GM12891 (cell line): ENCODE measurements at regions not wholly inside any gene's neighbourhood (a gene's known extent, or its start where the extent isn't known, plus 50 kb on each side); places are given as distances from the start of the nearest gene placed in this dataset.

Experiments used
- DNase-seq: peaks from one replicate; pipeline ENCODE4 v3.0.0; 2011; ENCODE audit warnings: low spot score; ENCODE audit not compliant: insufficient read length
- FAIRE-seq: peaks from 2 replicates; lab custom pipeline; 2011; peaks lifted over from hg19 to GRCh38; lab: Jason Lieb, UNC
- PAX5 ChIP-seq: IDR thresholded peaks from 2 replicates; pipeline ENCODE4 v1.6.1; 2011; ENCODE audit warnings: low read length, moderate library complexity, mild to moderate bottlenecking; ENCODE audit not compliant: insufficient read depth, severe bottlenecking
- POLR2A ChIP-seq: IDR thresholded peaks from 2 replicates; pipeline ENCODE4 v1.6.1; 2011; ENCODE audit warnings: low read depth, low read length, control low read depth
- POLR2AphosphoS5 ChIP-seq: IDR thresholded peaks from 2 replicates; pipeline ENCODE4 v1.6.1; 2011; ENCODE audit warnings: low read depth, low read length, control low read depth
- POU2F2 ChIP-seq: IDR thresholded peaks from 2 replicates; pipeline ENCODE4 v1.6.1; 2011; ENCODE audit warnings: low read depth, mild to moderate bottlenecking, control low read depth, low read length, moderate library complexity
- SPI1 ChIP-seq: IDR thresholded peaks from 2 replicates; pipeline ENCODE4 v1.6.1; 2011; ENCODE audit warnings: low read depth, low read length, control low read depth
- TAF1 ChIP-seq: IDR thresholded peaks from 2 replicates; pipeline ENCODE4 v1.6.1; 2011; ENCODE audit warnings: low read depth, low read length, control low read depth

DNA sequence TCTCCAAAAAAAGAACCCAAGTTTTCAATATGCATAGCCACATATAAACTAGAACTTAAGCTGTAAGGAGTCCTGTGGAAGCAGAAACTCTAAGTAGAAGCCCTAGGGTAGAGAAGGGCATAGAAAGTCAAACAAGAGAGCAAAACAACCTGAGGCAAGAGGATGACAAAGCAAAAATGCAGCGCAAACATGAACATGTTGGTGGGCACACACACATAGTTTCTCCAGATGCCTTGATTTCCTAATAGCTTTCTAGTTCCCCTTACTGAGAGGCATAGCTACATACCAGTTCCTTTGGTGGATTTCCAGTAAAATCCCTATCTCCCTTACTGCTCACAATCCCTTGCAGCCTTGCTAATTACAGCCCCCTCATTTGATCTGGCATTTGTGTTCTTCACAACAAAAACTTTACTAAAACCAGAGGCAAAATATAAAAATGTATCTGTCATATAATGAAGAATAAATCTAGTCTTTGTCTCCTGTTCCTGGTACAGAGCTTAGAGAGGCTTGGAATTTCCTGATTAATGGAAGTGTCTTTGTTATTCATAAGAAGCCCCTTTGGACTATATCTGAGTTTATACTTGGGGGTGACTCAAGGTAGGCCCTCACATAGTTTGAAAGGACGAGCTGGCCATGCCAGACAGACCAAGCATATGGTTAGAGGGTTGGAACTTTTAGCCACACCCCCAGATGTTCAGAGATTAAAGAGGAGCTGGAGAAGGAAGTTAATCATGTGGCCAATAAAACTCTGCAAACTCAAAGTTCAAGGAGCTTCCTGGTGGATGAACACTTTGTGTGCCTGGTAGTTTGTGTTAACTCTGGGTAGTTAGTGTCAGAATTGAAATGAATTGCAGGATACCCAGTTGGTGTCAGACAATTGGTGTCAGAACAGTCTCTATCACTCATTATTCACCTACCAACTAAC, 52.7 kb upstream of the ZCCHC13 start:
- TF ChIP-seq POLR2A (no peak), POU2F2 (no peak), TAF1 (no peak), POLR2AphosphoS5 (no peak), SPI1 (no peak), PAX5 (no peak)
- DNase-seq: no peak
- FAIRE-seq: no peak

DNA sequence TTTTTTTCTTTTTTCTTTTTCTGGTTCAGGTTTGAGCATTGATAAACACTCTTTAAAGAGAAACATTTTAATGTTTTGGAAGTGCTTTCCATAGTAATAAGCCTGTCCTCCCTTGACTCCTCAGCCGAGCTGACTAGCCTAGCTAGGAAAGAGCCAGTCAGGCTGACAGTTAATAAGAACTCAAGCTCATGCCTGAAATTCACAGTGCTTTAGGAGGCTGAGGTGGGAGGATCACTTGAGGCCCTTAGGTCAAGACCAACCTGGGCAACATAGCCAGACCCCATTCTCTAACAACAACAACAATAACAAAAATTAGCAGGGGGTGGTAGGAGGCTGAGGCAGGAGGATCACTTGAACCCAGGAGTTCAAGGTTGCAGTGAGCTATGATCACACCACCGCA, 53.4 kb upstream of the ZCCHC13 start:
- FAIRE-seq (peak; percentile 47), DNase-seq (no peak)
- TF ChIP-seq SPI1 (no peak), POLR2AphosphoS5 (no peak), PAX5 (no peak), TAF1 (no peak), POLR2A (no peak), POU2F2 (no peak)

DNA sequence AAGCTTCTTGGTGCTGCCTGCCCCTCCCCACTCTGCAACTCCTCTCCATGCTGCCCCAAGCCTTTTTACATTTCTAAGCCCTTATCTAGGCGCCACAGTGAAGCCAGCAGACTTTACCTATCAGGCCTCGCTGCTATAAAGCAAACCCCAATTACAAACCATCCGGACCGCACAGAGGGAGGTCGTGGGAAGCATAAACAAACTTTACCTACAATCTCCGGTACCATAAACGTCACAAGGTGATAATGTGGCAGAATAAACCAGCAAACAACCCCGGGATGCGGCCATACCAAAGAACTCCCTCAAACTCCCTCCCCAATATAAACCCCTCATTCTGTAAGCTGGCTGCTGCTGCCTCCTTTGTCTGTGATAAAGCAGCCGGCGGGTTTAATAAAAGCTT, 54.0 kb upstream of the ZCCHC13 start:
- DNase-seq: no peak
- TF ChIP-seq SPI1 (no peak), TAF1 (no peak), POLR2AphosphoS5 (no peak), POU2F2 (no peak)
- no peak for FAIRE-seq

DNA sequence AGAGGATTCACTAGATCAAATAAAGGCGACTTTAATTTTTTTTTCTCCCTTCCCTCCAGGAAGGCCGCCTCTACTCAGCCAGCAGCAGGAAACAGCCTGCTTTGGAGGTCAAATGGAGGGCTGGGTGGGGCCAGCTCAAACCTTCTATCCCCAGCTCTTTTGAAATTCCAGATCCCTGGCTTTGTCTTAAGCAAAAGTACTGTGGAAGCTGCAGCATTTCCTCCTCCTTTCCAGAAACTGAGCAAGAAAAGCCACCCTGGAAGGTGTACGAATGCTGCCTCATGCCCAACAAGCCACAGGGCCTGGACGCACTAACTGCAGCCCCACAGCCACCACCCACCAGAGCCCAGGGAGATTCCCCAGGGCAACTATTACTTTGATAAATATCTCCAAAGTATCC, 55.1 kb upstream of the ZCCHC13 start:
- DNase-seq (no peak), FAIRE-seq (no peak)
- TF ChIP-seq POLR2AphosphoS5: no peak
- no peak for TF ChIP-seq SPI1
- TF ChIP-seq POU2F2: no peak
- no peak for TF ChIP-seq TAF1
- TF ChIP-seq POLR2A: no peak
- TF ChIP-seq PAX5: no peak

DNA sequence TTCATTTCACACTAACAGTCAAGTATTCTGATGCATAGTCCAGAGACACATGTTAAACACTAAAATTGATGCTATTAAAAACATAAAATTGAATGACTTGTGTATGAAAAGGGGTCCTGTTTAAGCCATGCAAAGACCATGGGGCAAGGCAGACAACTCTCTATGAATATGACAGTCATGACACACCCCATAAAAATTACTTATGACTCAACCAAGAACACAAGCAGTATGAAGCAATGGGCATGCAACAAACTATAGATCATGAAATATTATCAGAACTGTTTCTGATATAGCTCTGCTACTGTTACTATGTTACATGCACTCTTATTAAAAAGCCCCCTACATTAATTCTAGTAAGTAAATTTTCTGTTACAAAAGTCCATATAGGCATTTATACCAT, 57.5 kb upstream of the ZCCHC13 start:
- DNase-seq: no peak
- no peak for FAIRE-seq
- no peak for TF ChIP-seq POLR2AphosphoS5
- no peak for TF ChIP-seq PAX5
- TF ChIP-seq SPI1: no peak
- TF ChIP-seq TAF1: no peak
- TF ChIP-seq POLR2A: no peak

DNA sequence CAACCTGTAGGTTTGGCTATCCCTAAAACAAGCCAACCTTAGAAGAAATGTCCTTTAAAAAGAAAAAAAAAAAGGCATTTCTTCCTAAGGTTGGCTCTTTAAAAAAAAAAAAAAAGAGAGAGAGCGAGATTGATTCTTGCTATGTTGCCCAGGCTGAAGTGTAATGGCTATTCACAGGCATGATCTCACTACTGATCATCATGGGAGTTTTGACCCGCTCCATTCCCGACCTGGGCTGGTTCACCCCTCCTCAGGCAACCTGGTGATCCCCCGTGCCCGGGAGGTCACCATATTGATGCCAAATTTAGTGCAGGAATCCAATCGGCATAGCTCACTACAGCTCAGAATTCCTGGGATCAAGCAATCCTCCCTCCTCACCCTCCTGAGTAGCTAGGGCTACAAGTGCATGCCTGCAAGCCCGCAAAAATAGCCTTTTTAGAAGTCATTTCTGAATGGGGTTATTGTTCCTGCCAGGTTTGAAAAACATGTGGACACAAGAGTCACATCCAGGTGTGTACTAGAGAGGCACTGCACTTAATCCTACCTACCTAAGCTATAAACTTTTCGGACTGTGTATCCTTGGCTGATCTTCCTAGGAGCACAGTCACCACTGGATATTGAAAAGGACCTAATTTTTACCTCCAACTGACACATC, 61.4 kb upstream of the ZCCHC13 start:
- DNase-seq (no peak), FAIRE-seq (no peak)
- TF ChIP-seq TAF1 (no peak), SPI1 (no peak), POU2F2 (no peak), POLR2AphosphoS5 (no peak), PAX5 (no peak), POLR2A (no peak)

DNA sequence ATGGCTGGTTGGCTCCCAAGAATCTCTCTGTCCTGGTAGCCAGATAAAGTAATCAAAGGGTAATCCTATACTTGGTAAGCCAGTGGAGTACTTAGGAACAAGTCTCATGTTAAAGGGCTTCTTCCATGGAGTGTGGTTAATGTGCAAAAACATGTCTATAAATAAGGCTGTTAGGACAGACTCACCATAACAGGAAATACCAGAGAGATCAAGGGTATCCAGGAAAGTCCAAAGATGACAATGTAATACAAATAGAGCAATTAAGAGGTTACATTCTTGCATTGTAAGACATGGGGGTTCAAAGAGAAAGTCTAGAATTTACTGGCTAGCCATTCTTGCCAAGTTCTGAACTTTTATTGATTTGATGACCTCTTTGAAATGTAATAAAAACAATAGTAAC, 61.9 kb upstream of the ZCCHC13 start:
- FAIRE-seq (no peak), DNase-seq (no peak)
- TF ChIP-seq POU2F2 (no peak), PAX5 (no peak), SPI1 (no peak), TAF1 (no peak), POLR2AphosphoS5 (no peak), POLR2A (no peak)

DNA sequence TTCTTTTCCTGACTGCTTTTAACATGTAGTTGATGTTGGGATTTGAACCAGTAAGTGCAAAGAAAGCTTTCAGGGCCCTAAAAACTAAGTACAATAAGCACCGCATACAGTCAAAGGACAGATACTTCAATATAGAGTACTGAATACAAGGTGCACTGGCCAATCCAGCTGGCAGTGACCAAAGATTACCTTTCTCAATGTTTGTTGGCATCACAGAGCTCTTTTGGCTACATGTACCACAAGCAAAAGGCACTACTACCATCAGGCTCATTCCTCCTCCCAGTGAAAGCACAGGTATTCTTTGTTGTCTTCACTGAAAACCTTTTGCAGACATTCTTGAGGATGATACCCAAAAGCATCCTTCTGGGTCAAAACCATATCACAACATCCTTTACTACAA, 65.2 kb upstream of the ZCCHC13 start:
- FAIRE-seq (no peak), DNase-seq (no peak)
- TF ChIP-seq POLR2AphosphoS5 (no peak), POU2F2 (no peak)

DNA sequence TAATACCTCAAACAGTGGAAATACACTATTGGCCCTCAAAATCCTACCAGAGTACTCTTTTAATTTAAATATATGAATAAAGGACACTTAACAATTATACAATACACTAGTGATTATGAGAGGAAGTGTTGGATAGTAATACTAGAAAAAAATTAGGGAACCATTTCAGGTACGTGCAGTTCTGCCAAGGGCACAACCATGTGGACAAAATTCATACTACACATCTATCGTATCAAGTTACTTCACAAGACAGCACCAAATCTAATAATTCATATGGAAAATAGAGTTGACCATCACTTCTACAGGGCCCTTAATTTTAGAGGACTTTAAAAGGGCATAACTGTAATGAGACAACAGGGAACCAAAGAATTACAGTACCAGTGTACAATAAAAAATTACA, 69.2 kb upstream of the ZCCHC13 start:
- FAIRE-seq (no peak), DNase-seq (no peak)
- TF ChIP-seq POLR2A (no peak), POLR2AphosphoS5 (no peak), SPI1 (no peak), TAF1 (no peak), POU2F2 (no peak), PAX5 (no peak)
